ENCODE measurements at regions not wholly inside any gene's neighbourhood (a gene's known extent, or its start where the extent isn't known, plus 50 kb on each side); places are given as distances from the start of the nearest gene placed in this dataset.

- Mint-ChIP-seq H3K36me3 (ENCODE audit: insufficient read depth) (no peaks in the 10 kb centered on the region), H3K27ac (ENCODE audit: low read depth) (no peak overlapping the region), H3K9me3 (no peaks in the 10 kb centered on the region), H3K27me3 (no peaks in the 10 kb centered on the region), H3K4me1 (no peaks in the 10 kb centered on the region), H3K4me3 (no peak overlapping the region)
- no peak for DNase-seq (ENCODE audit: low spot score in 2 of 2)
- ATAC-seq (replicated peaks; ENCODE audit: extremely low read depth, poor library complexity, severe bottlenecking), result no peak
Observed at GRCh38 chr2:220078439-220078838, 451.0 kb downstream of the SLC4A3 start.

GRCh38 chr2:220079595-220079994 lies 452.2 kb downstream of the SLC4A3 start:
- no peaks in the 10 kb centered on the region for H3K27me3 Mint-ChIP-seq
- no peaks in the 10 kb centered on the region for H3K4me1 Mint-ChIP-seq
- H3K36me3 Mint-ChIP-seq (ENCODE audit: insufficient read depth), result no peaks in the 10 kb centered on the region
- H3K4me3 Mint-ChIP-seq, result no peak overlapping the region
- H3K9me3 Mint-ChIP-seq, result no peaks in the 10 kb centered on the region
- DNase-seq (ENCODE audit: low spot score in 2 of 2) (no peak), ATAC-seq (replicated peaks; ENCODE audit: extremely low read depth, poor library complexity, severe bottlenecking) (no peak)
- H3K27ac Mint-ChIP-seq (ENCODE audit: low read depth), result no peak overlapping the region

- ATAC-seq (replicated peaks; ENCODE audit: extremely low read depth, poor library complexity, severe bottlenecking) (no peak), DNase-seq (ENCODE audit: low spot score in 2 of 2) (no peak)
- Mint-ChIP-seq H3K4me1 (no peaks in the 10 kb centered on the region), H3K36me3 (ENCODE audit: insufficient read depth) (no peaks in the 10 kb centered on the region), H3K27ac (ENCODE audit: low read depth) (no peak overlapping the region), H3K27me3 (no peaks in the 10 kb centered on the region), H3K9me3 (no peaks in the 10 kb centered on the region), H3K4me3 (no peak overlapping the region)
Observed at GRCh38 chr2:220081171-220081570, 453.7 kb downstream of the SLC4A3 start.

- H3K27me3 Mint-ChIP-seq, result no peaks in the 10 kb centered on the region
- no peak for DNase-seq (ENCODE audit: low spot score in 2 of 2)
- H3K4me3 Mint-ChIP-seq, result no peak overlapping the region
- H3K27ac Mint-ChIP-seq (ENCODE audit: low read depth), result no peak overlapping the region
- no peak for ATAC-seq (replicated peaks; ENCODE audit: extremely low read depth, poor library complexity, severe bottlenecking)
- no peaks in the 10 kb centered on the region for H3K9me3 Mint-ChIP-seq
- no peaks in the 10 kb centered on the region for H3K4me1 Mint-ChIP-seq
- H3K36me3 Mint-ChIP-seq (ENCODE audit: insufficient read depth), result no peaks in the 10 kb centered on the region
Observed at GRCh38 chr2:220090050-220090449, 462.6 kb downstream of the SLC4A3 start.

GRCh38 chr2:220096406-220096805 lies 469.0 kb downstream of the SLC4A3 start:
- no peak for DNase-seq (ENCODE audit: low spot score in 2 of 2)
- H3K9me3 Mint-ChIP-seq, result peaks cover 13% of the 10 kb centered on the region
- H3K4me3 Mint-ChIP-seq, result no peak overlapping the region
- H3K27me3 Mint-ChIP-seq, result no peaks in the 10 kb centered on the region
- ATAC-seq (replicated peaks; ENCODE audit: extremely low read depth, poor library complexity, severe bottlenecking), result no peak
- H3K36me3 Mint-ChIP-seq (ENCODE audit: insufficient read depth), result no peaks in the 10 kb centered on the region
- no peaks in the 10 kb centered on the region for H3K4me1 Mint-ChIP-seq
- no peak overlapping the region for H3K27ac Mint-ChIP-seq (ENCODE audit: low read depth)

- Mint-ChIP-seq H3K4me1 (no peaks in the 10 kb centered on the region), H3K36me3 (ENCODE audit: insufficient read depth) (no peaks in the 10 kb centered on the region), H3K27me3 (peaks cover 12% of the 10 kb centered on the region), H3K4me3 (no peak overlapping the region), H3K27ac (ENCODE audit: low read depth) (no peak overlapping the region), H3K9me3 (peaks cover 10% of the 10 kb centered on the region)
- DNase-seq (ENCODE audit: low spot score in 2 of 2) (no peak), ATAC-seq (replicated peaks; ENCODE audit: extremely low read depth, poor library complexity, severe bottlenecking) (no peak)
Observed at GRCh38 chr2:220101980-220102379, 474.6 kb downstream of the SLC4A3 start.

- H3K27me3 Mint-ChIP-seq, result peaks cover 12% of the 10 kb centered on the region
Observed at GRCh38 chr2:220103596-220103995, 476.2 kb downstream of the SLC4A3 start.

GRCh38 chr2:220104871-220105351 lies 477.5 kb downstream of the SLC4A3 start:
- peaks cover 12% of the 10 kb centered on the region for H3K27me3 Mint-ChIP-seq
- peaks cover 5% of the 10 kb centered on the region for H3K9me3 Mint-ChIP-seq
- H3K36me3 Mint-ChIP-seq (ENCODE audit: insufficient read depth), result no peaks in the 10 kb centered on the region
- ATAC-seq (replicated peaks; ENCODE audit: extremely low read depth, poor library complexity, severe bottlenecking) (no peak), DNase-seq (ENCODE audit: low spot score in 2 of 2) (no peak)
- no peak overlapping the region for H3K4me3 Mint-ChIP-seq
- no peaks in the 10 kb centered on the region for H3K4me1 Mint-ChIP-seq
- no peak overlapping the region for H3K27ac Mint-ChIP-seq (ENCODE audit: low read depth)

More at GRCh38 chr2:220103596-220103995, 476.2 kb downstream of the SLC4A3 start:
- peaks cover 10% of the 10 kb centered on the region for H3K9me3 Mint-ChIP-seq
- no peaks in the 10 kb centered on the region for H3K4me1 Mint-ChIP-seq
- H3K27ac Mint-ChIP-seq (ENCODE audit: low read depth), result no peak overlapping the region
- ATAC-seq (replicated peaks; ENCODE audit: extremely low read depth, poor library complexity, severe bottlenecking) (no peak), DNase-seq (ENCODE audit: low spot score in 2 of 2) (no peak)
- no peaks in the 10 kb centered on the region for H3K36me3 Mint-ChIP-seq (ENCODE audit: insufficient read depth)
- no peak overlapping the region for H3K4me3 Mint-ChIP-seq

- Mint-ChIP-seq H3K9me3 (peaks cover 5% of the 10 kb centered on the region), H3K4me3 (no peak overlapping the region), H3K36me3 (ENCODE audit: insufficient read depth) (no peaks in the 10 kb centered on the region), H3K27me3 (peaks cover 12% of the 10 kb centered on the region), H3K4me1 (no peaks in the 10 kb centered on the region), H3K27ac (ENCODE audit: low read depth) (no peak overlapping the region)
- no peak for ATAC-seq (replicated peaks; ENCODE audit: extremely low read depth, poor library complexity, severe bottlenecking)
- DNase-seq (ENCODE audit: low spot score in 2 of 2), result no peak
Observed at GRCh38 chr2:220106065-220106464, 478.6 kb downstream of the SLC4A3 start.

- no peak for ATAC-seq (replicated peaks; ENCODE audit: extremely low read depth, poor library complexity, severe bottlenecking)
- Mint-ChIP-seq H3K27me3 (peaks cover 10% of the 10 kb centered on the region), H3K4me1 (no peaks in the 10 kb centered on the region), H3K27ac (ENCODE audit: low read depth) (no peak overlapping the region), H3K36me3 (ENCODE audit: insufficient read depth) (no peaks in the 10 kb centered on the region), H3K9me3 (peaks cover 5% of the 10 kb centered on the region), H3K4me3 (no peak overlapping the region)
- DNase-seq (ENCODE audit: low spot score in 2 of 2), result no peak
Observed at GRCh38 chr2:220107380-220107791, 480.0 kb downstream of the SLC4A3 start.

GRCh38 chr2:220114443-220114842 lies 487.0 kb downstream of the SLC4A3 start:
- Mint-ChIP-seq H3K4me3 (no peak overlapping the region), H3K27me3 (no peaks in the 10 kb centered on the region), H3K36me3 (ENCODE audit: insufficient read depth) (no peaks in the 10 kb centered on the region), H3K9me3 (peaks cover 21% of the 10 kb centered on the region), H3K27ac (ENCODE audit: low read depth) (no peak overlapping the region), H3K4me1 (no peaks in the 10 kb centered on the region)
- ATAC-seq (replicated peaks; ENCODE audit: extremely low read depth, poor library complexity, severe bottlenecking) (no peak), DNase-seq (ENCODE audit: low spot score in 2 of 2) (no peak)

GRCh38 chr2:220117025-220117424 lies 489.6 kb downstream of the SLC4A3 start:
- Mint-ChIP-seq H3K9me3 (peaks cover 21% of the 10 kb centered on the region), H3K4me3 (no peak overlapping the region), H3K4me1 (no peaks in the 10 kb centered on the region), H3K27ac (ENCODE audit: low read depth) (no peak overlapping the region), H3K27me3 (no peaks in the 10 kb centered on the region), H3K36me3 (ENCODE audit: insufficient read depth) (no peaks in the 10 kb centered on the region)
- ATAC-seq (replicated peaks; ENCODE audit: extremely low read depth, poor library complexity, severe bottlenecking), result no peak
- DNase-seq (ENCODE audit: low spot score in 2 of 2), result no peak

GRCh38 chr2:220120041-220120440 lies 492.6 kb downstream of the SLC4A3 start:
- ATAC-seq (replicated peaks; ENCODE audit: extremely low read depth, poor library complexity, severe bottlenecking) (no peak), DNase-seq (ENCODE audit: low spot score in 2 of 2) (no peak)
- H3K27ac Mint-ChIP-seq (ENCODE audit: low read depth), result no peak overlapping the region
- H3K4me3 Mint-ChIP-seq, result no peak overlapping the region
- no peaks in the 10 kb centered on the region for H3K4me1 Mint-ChIP-seq
- peaks cover 14% of the 10 kb centered on the region for H3K9me3 Mint-ChIP-seq
- no peaks in the 10 kb centered on the region for H3K27me3 Mint-ChIP-seq
- H3K36me3 Mint-ChIP-seq (ENCODE audit: insufficient read depth), result no peaks in the 10 kb centered on the region

- Mint-ChIP-seq H3K36me3 (ENCODE audit: insufficient read depth) (no peaks in the 10 kb centered on the region), H3K27me3 (no peaks in the 10 kb centered on the region), H3K9me3 (no peaks in the 10 kb centered on the region), H3K27ac (ENCODE audit: low read depth) (no peak overlapping the region), H3K4me3 (no peak overlapping the region), H3K4me1 (no peaks in the 10 kb centered on the region)
- ATAC-seq (replicated peaks; ENCODE audit: extremely low read depth, poor library complexity, severe bottlenecking) (no peak), DNase-seq (ENCODE audit: low spot score in 2 of 2) (no peak)
Observed at GRCh38 chr2:220123751-220124150, 496.3 kb downstream of the SLC4A3 start.

Data from central memory CD8-positive, alpha-beta T cell (primary cell).